Thymus (tissue), 11 donors: ENCODE measurements at regions not wholly inside any gene's neighbourhood (a gene's known extent, or its start where the extent isn't known, plus 50 kb on each side); places are given as distances from the start of the nearest gene placed in this dataset.
"Not testable (repeated sequence)": the region's sequence is repeated elsewhere in the genome, so short reads cannot be mapped to it uniquely, and the experiment has no call there.

Experiments
- DNase-seq, 9 donors: peaks; one replicate each; pipeline ENCODE4 v3.0.0-alpha.2; 2013; ENCODE audit warnings: low spot score in 9 of 9, low read depth in 6 of 9, missing footprints in 1 of 9
- H3K27ac ChIP-seq, 2 donors: one replicate each; pipeline ENCODE4 v1.5.1; 2013; ENCODE audit warnings: control low read depth in 1 of 2, low read depth in 1 of 2, low read length in 1 of 2, mild to moderate bottlenecking in 1 of 2, moderate library complexity in 1 of 2
- H3K27me3 ChIP-seq, 2 donors: one replicate each; pipeline ENCODE4 v1.5.1; 2013; ENCODE audit warnings: low read length in 1 of 2; ENCODE audit not compliant: control insufficient read depth in 2 of 2, insufficient read depth in 1 of 2
- H3K36me3 ChIP-seq, 2 donors: one replicate each; pipeline ENCODE4 v1.5.1; 2013; ENCODE audit warnings: low read length in 1 of 2, mild to moderate bottlenecking in 1 of 2, moderate library complexity in 1 of 2; ENCODE audit not compliant: control insufficient read depth in 2 of 2, insufficient read depth in 2 of 2
- H3K4me1 ChIP-seq, 2 donors: one replicate each; pipeline ENCODE4 v1.5.1; 2013; ENCODE audit warnings: low read length in 2 of 2; ENCODE audit not compliant: control insufficient read depth in 2 of 2, insufficient read depth in 2 of 2
- H3K4me3 ChIP-seq, 2 donors: one replicate each; pipeline ENCODE4 v1.5.1; 2013; ENCODE audit warnings: low read length in 2 of 2, control low read depth in 1 of 2, mild to moderate bottlenecking in 1 of 2
- H3K9me3 ChIP-seq, 2 donors: one replicate each; pipeline ENCODE4 v1.5.1; 2013; ENCODE audit warnings: low read length in 1 of 2, mild to moderate bottlenecking in 1 of 2; ENCODE audit not compliant: control insufficient read depth in 2 of 2, insufficient read depth in 1 of 2
- WGBS: extraction: QIAGEN DNeasy Blood & Tissue Kit; methylation state at CpG from one replicate; pipeline ENCODE4 v1.1.7; 2013; 5-methylcytosine and 5-hydroxymethylcytosine counted together
- donor health status: healthy.

DNA sequence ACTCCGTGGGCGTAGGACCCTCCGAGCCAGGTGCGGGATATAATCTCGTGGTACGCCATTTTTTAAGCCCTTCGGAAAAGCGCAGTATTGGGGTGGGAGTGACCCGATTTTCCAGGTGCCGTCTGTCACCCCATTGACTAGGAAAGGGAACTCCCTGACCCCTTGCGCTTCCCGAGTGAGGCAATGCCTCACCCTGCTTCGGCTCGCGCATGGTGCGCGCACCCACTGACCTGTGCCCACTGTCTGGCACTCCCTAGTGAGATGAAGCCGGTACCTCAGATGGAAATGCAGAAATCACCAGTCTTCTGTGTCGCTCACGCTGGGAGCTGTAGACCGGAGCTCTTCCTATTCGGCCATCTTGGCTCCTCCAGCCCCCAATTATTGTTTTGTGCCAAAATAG lies 459.7 kb upstream of the UBE2E2 start:
- 97% methylated on average over 22 of the region's 22 CpGs for WGBS
- DNase-seq: not testable (repeated sequence)

DNA sequence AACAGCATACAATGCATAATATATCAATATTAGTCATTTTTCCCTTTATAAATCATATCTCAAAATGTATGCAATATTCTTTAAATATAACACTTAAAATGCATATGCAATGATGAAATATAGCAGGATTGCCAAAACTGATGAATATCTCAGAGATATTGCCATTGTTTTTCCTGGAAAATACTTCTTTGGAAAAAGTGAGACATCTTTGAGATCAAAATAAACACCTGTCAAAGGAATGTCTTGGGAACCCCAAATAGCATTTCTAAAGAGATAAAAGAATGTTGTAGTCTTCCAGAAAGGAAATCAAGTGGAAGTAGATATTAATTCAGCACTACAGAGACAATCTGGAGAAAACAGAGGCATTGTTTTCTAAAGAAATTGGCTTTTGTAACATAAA lies 457.8 kb upstream of the UBE2E2 start:
- Histone ChIP-seq H3K27me3 (no peaks in the 10 kb centered on the region), H3K9me3 (no peaks in the 10 kb centered on the region), H3K4me1 (no peaks in the 10 kb centered on the region), H3K36me3 (no peaks in the 10 kb centered on the region), H3K4me3 (no peak overlapping the region), H3K27ac (no peak overlapping the region)
- no peak for DNase-seq

More for the DNA sequence above, 459.7 kb upstream of the UBE2E2 start:
- not testable (repeated sequence) for H3K27ac ChIP-seq, H3K4me3 ChIP-seq, H3K27me3 ChIP-seq, H3K4me1 ChIP-seq, H3K36me3 ChIP-seq, H3K9me3 ChIP-seq

DNA sequence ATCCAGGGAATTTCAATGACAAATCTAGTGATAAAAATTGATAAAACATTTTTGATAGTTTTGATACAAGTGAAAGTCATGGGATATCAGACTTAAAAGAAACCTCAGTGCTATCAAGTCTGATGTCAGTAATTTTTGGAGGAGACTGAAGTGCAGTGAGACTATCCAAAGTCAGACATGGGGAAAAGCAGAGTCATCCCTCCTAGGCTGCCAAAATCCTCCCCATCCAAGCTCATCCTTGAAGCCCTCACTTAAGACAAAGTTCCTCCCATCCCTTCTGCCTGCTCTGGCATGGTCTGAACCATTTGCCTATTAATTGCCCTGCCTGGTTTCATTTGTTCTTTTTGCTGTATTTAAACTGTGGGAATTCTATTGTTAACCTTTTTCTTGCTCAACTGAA lies 456.9 kb upstream of the UBE2E2 start:
- Histone ChIP-seq H3K4me1 (no peaks in the 10 kb centered on the region), H3K9me3 (no peaks in the 10 kb centered on the region), H3K27me3 (no peaks in the 10 kb centered on the region), H3K27ac (no peak overlapping the region), H3K36me3 (no peaks in the 10 kb centered on the region), H3K4me3 (no peak overlapping the region)
- DNase-seq: no peak

DNA sequence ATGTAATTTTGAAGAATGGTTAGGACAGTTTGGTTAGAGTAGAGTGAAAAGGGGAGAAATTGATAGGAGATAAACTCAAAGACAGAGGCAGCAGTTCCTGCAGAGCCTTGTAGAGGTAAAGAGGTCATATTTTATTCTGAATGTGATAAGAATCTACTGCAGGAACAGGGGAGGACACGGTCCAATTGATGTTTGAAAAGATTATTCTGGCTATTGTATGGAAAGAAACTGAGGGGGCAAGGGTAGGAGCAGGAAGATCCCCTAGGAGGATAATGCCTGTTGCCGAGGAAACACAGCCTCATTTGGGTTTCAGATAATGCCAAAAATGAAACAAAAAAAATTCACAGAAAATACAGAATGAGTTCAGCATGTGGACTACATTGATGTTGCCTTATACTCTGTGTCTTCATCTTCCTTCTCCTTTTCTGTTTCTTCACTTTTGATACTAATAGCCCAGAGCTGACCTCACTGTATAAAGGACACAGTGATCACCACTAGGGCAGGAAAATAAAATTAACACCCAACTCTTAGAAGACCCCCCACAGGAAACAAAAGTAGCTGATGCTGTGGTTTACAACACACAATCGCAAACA lies 454.6 kb upstream of the UBE2E2 start:
- WGBS: 54% methylated on average over 3 of the region's 3 CpGs
- H3K27ac ChIP-seq: no peak overlapping the region
- no peak for DNase-seq

DNA sequence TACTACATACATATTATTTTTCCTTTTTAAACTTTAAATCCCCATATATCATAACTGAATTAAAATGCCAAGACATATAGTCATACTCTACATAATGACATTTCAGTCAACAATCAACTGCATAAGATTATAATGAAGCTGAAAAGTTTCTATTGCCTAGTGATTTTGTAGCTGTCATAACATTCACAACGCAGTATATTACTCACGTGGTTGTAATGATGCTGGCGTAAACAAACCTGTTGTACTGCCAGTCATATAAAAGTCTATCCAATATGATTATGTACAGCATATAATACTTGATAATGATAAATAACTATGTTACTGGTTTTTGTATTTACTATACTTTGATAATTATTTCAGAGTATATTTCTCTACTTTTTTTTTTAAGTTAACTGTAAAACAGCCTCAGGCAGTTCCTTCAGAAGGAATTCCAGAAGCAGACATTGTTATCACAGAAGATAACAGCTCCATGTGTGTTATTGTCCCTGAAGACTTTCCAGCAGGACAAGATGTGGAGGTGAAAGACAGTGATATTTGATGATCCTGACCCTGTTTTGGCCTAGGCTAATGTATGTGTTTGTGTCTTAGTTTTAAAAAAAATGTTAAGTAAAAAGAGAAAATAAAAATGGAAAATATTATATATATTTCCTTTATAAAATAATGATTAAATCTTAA lies 443.4 kb upstream of the UBE2E2 start:
- no peaks in the 10 kb centered on the region for H3K27me3 ChIP-seq
- no peaks in the 10 kb centered on the region for H3K9me3 ChIP-seq
- H3K36me3 ChIP-seq: no peaks in the 10 kb centered on the region
- H3K4me1 ChIP-seq: no peaks in the 10 kb centered on the region
- WGBS: 89% methylated on average over 3 of the region's 3 CpGs
- H3K4me3 ChIP-seq: no peak overlapping the region
- H3K27ac ChIP-seq: no peak overlapping the region
- DNase-seq: no peak

More for the DNA sequence above, 454.6 kb upstream of the UBE2E2 start:
- no peaks in the 10 kb centered on the region for H3K9me3 ChIP-seq
- no peaks in the 10 kb centered on the region for H3K36me3 ChIP-seq
- H3K4me3 ChIP-seq: no peak overlapping the region
- no peaks in the 10 kb centered on the region for H3K27me3 ChIP-seq
- H3K4me1 ChIP-seq: no peaks in the 10 kb centered on the region

DNA sequence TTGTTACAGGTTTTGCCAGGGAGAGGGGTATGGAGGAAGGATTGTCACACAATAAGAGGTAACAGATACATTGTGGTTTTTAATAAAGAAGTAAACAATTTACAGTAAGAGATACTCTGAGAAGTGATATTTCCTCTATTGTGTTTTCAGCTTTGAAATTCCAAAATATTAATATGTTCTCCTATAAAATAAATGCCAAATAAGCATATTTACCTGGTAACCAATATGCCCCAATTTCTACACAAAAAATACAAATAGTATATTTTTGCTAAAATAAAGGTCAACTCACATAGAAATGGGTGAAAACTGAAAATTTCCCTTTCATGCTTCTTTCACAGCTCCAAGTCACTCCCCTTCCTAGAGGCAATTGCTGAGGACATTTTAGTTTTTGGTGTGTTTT lies 437.4 kb upstream of the UBE2E2 start:
- no peak overlapping the region for H3K4me3 ChIP-seq
- DNase-seq: no peak
- H3K27ac ChIP-seq: no peak overlapping the region
- no peaks in the 10 kb centered on the region for H3K9me3 ChIP-seq
- no peaks in the 10 kb centered on the region for H3K27me3 ChIP-seq
- no peaks in the 10 kb centered on the region for H3K4me1 ChIP-seq
- no peaks in the 10 kb centered on the region for H3K36me3 ChIP-seq

DNA sequence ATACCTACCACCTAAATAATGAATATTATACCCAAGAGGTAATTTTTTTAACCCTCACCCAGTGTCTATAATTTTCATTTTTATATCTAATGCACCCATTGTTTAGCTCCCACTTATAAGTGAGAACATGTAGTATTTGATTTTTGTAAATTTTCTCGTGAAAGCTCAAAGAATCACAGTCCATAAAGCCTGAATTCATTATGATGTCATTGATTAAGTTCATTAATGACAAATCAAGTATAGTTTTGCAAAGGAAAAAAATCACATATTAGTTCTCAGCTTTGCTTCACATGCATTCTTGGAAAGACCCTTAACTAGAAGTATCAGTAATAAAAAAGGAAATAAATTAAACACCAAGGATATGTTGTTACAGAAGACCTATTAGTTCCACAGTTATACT lies 425.3 kb upstream of the UBE2E2 start:
- no peak overlapping the region for H3K27ac ChIP-seq
- H3K9me3 ChIP-seq: no peaks in the 10 kb centered on the region
- H3K4me1 ChIP-seq: no peaks in the 10 kb centered on the region
- H3K4me3 ChIP-seq: no peak overlapping the region
- no peak for DNase-seq
- H3K27me3 ChIP-seq: no peaks in the 10 kb centered on the region
- no peaks in the 10 kb centered on the region for H3K36me3 ChIP-seq
- WGBS: 84% methylated on average over 1 of the region's 1 CpG

DNA sequence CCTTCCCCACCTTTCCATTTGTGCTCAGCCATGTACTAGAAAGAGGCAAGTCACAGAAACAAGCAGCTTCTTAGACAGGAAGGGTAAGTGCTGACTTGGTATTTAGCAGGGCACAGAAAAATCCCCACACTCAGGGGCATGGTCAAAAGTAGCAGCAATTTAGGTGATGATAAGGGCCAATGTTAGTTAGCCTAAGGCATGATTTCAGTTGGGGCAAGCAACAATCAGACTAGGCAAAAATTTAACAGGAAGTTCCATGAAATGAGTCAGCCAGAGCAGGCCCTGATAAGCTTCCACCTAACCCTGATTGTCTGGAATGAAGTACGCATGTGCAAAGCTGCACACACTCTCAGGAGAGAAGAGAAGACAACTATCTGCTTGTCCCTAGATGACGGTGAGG lies 423.4 kb upstream of the UBE2E2 start:
- H3K27me3 ChIP-seq: no peaks in the 10 kb centered on the region
- no peaks in the 10 kb centered on the region for H3K4me1 ChIP-seq
- WGBS: 88% methylated on average over 2 of the region's 2 CpGs
- H3K27ac ChIP-seq: no peak overlapping the region
- H3K36me3 ChIP-seq: no peaks in the 10 kb centered on the region
- H3K9me3 ChIP-seq: no peaks in the 10 kb centered on the region
- no peak for DNase-seq
- no peak overlapping the region for H3K4me3 ChIP-seq

DNA sequence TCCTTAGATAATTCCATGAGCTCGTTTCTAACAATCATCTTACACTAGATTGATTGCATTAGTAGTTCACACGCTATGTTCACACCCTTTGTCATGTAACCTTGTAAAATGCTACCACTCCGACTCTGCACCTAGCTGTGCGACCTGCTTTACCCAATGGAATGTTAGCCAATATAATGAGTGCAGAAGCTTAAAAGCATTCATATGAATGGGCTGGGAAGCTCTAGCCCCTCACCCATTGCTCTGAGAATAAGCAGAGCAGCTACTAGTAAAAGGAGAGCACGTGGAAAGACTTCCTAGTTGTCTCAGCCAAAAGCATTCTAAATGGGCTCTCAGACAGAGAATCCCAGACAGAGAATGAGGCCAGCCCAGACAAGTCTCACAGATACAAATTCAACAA lies 410.6 kb upstream of the UBE2E2 start:
- Histone ChIP-seq H3K27me3 (no peaks in the 10 kb centered on the region), H3K27ac (no peak overlapping the region), H3K4me1 (no peaks in the 10 kb centered on the region), H3K36me3 (no peaks in the 10 kb centered on the region), H3K4me3 (no peak overlapping the region), H3K9me3 (no peaks in the 10 kb centered on the region)
- DNase-seq: no peak
- WGBS: 81% methylated on average over 5 of the region's 5 CpGs
